Transverse colon (tissue), 4 donors: ENCODE measurements at regions not wholly inside any gene's neighbourhood (a gene's known extent, or its start where the extent isn't known, plus 50 kb on each side); places are given as distances from the start of the nearest gene placed in this dataset.

Source experiments
- DNase-seq: peaks from one replicate; pipeline ENCODE4 v3.0.0-alpha.2; 2019
- H3K27ac ChIP-seq, 4 donors: fragments of 200-600 bp; sonication (generic); 2 replicates each; pipeline ENCODE4 v1.5.1; 2016 to 2018; ENCODE audit warnings: inconsistent platforms in 4 of 4
- H3K27me3 ChIP-seq: fragments of 200-600 bp; sonication (generic); 2 replicates; pipeline ENCODE4 v1.5.1; 2017; ENCODE audit warnings: inconsistent platforms
- H3K36me3 ChIP-seq, 4 donors: fragments of 200-600 bp; sonication (generic); 2 replicates each; pipeline ENCODE4 v1.5.1; 2017 to 2019; ENCODE audit warnings: inconsistent platforms in 4 of 4
- H3K4me1 ChIP-seq, 4 donors: fragments of 200-600 bp; sonication (generic); 2 replicates each; pipeline ENCODE4 v1.5.1; 2017 to 2020; ENCODE audit warnings: inconsistent platforms in 4 of 4
- H3K4me3 ChIP-seq, 4 donors: fragments of 200-600 bp; sonication (generic); 1 replicate in 1 of 4; 2 replicates in 3 of 4; pipeline versions ENCODE4 v1.5.1 to v1.6.1; 2017 to 2019; ENCODE audit warnings: inconsistent platforms in 4 of 4
- H3K9me3 ChIP-seq, 2 donors: fragments of 200-600 bp; sonication (generic); 2 replicates each; pipeline ENCODE4 v1.5.1; 2017 to 2019; ENCODE audit warnings: inconsistent platforms in 2 of 2
- EP300 ChIP-seq: sonication (generic); formaldehyde crosslinking; IDR thresholded peaks from one replicate; pipeline ENCODE4 v1.6.1; 2017; ENCODE audit warnings: antibody characterized with exemption, low read depth
- POLR2A ChIP-seq: fragments of 450-650 bp; IDR thresholded peaks from one replicate; pipeline ENCODE4 v1.6.1; 2016; ENCODE audit warnings: antibody characterized with exemption, mild to moderate bottlenecking, moderate library complexity
- POLR2AphosphoS5 ChIP-seq, 3 donors: sonication (generic); formaldehyde crosslinking; IDR thresholded peaks; one replicate each; pipeline ENCODE4 v1.6.1; 2016; ENCODE audit warnings: antibody characterized with exemption in 3 of 3
- WGBS, 2 donors: methylation state at CpG; one replicate each; pipeline ENCODE4 v1.1.5; 2018; ENCODE audit warnings: low coverage in 1 of 2; 5-methylcytosine and 5-hydroxymethylcytosine counted together
- in situ Hi-C, 4 donors: fragments of 200-750 bp; cut with MboI; loops; one replicate each; pipeline versions ENCODE4 v1.15.0 to v1.15.1; 2017; ENCODE audit warnings: low sequenced_read_pairs in 3 of 4, low pct_ligation_motif_present in 1 of 4, low pct_unique_long_range_greater_than_20kb in 1 of 4
- intact Hi-C: fragments of 100-400 bp; cut with DNase I; formaldehyde crosslinking; loops from one replicate; pipeline ENCODE4 v1.15.1; 2023; ENCODE audit warnings: low total_unique reads
- TF ChIP-seq, protein P1 (sequence below), 5 experiments: fragments of 200-600 bp in 3 of 5; fragments of 450-650 bp in 2 of 5; sonication (generic) in 3 of 5; IDR thresholded peaks; 1 replicate in 2 of 5; 2 replicates in 3 of 5; pipeline ENCODE4 v1.5.1; 2016 to 2017; ENCODE audit warnings: antibody characterized with exemption in 5 of 5, inconsistent platforms in 3 of 5, mild to moderate bottlenecking in 2 of 5, moderate library complexity in 1 of 5

DNA sequence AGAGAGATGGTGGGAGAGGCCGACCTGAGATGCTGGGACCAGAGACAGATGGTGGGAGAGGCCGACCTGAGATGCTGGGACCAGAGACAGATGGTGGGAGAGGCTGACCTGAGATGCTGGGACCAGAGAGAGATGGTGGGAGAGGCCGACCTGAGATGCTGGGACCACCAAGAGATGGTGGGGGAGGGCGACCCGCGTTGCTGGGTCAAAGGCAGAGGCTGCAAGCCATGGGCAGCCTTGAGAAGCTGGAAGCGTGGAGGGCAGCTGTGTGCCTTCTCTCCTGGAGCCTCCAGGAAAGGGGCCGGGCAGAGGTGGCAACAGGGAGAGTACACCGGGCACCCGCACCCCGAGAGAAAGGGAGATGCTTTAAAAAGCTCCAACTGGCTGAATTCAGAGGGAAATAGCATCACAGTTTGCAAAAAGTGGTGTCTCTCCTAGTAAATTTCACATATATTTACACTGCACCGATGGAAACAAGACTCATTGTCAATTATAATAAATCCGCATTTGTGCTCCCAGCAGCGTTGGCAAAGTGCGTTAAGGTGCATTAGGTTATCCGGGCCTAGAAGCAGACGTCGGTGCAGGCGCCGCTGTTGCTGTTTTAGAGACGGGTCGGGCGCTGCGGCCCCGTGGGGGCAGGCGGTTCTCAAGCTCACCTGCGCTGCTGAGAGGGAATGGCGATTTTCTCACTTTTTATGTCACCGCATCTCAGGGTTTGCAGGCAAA is 132.4 kb downstream of the DLL1 start:
- 89 to 91% methylated on average over 17 to 29 of the region's 29 CpGs for WGBS, 2 donors
- no peak for DNase-seq

GRCh38 chr6:170157567-170158218 is 133.2 kb downstream of the DLL1 start:
- 81 to 91% methylated on average over 26 to 28 of the region's 28 CpGs for WGBS, 2 donors
- Histone ChIP-seq H3K4me1 (peaks cover 3 to 7% (median 5%) of the 10 kb centered on the region in 4 donors), H3K27me3 (no peaks in the 10 kb centered on the region), H3K27ac (no peak overlapping the region), H3K9me3 (no peaks in the 10 kb centered on the region), H3K36me3 (no peaks in the 10 kb centered on the region), H3K4me3 (no peak overlapping the region)
- DNase-seq: no peak
- intact Hi-C loops (no loop called here), in situ Hi-C loops (no loop called here)
- no peak for TF ChIP-seq POLR2A
- no peak for TF ChIP-seq EP300
- TF ChIP-seq, protein P1, sequence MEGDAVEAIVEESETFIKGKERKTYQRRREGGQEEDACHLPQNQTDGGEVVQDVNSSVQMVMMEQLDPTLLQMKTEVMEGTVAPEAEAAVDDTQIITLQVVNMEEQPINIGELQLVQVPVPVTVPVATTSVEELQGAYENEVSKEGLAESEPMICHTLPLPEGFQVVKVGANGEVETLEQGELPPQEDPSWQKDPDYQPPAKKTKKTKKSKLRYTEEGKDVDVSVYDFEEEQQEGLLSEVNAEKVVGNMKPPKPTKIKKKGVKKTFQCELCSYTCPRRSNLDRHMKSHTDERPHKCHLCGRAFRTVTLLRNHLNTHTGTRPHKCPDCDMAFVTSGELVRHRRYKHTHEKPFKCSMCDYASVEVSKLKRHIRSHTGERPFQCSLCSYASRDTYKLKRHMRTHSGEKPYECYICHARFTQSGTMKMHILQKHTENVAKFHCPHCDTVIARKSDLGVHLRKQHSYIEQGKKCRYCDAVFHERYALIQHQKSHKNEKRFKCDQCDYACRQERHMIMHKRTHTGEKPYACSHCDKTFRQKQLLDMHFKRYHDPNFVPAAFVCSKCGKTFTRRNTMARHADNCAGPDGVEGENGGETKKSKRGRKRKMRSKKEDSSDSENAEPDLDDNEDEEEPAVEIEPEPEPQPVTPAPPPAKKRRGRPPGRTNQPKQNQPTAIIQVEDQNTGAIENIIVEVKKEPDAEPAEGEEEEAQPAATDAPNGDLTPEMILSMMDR (IDR thresholded peaks at IDR 0.05): no peak
- no peak for TF ChIP-seq POLR2AphosphoS5 (IDR thresholded peaks at IDR 0.05)

More for the DNA sequence above, 132.4 kb downstream of the DLL1 start:
- Histone ChIP-seq H3K27ac (no peak overlapping the region), H3K36me3 (no peaks in the 10 kb centered on the region), H3K4me3 (no peak overlapping the region), H3K9me3 (no peaks in the 10 kb centered on the region), H3K27me3 (no peaks in the 10 kb centered on the region), H3K4me1 (no peaks in the 10 kb centered on the region)
- TF ChIP-seq, protein P1 (IDR thresholded peaks at IDR 0.05): no peak
- TF ChIP-seq EP300: no peak
- TF ChIP-seq POLR2AphosphoS5 (IDR thresholded peaks at IDR 0.05): no peak
- TF ChIP-seq POLR2A: no peak
- in situ Hi-C loops (no loop called here), intact Hi-C loops (no loop called here)

- TF ChIP-seq EP300 (no peak), POLR2A (no peak), POLR2AphosphoS5 (IDR thresholded peaks at IDR 0.05) (no peak)
- TF ChIP-seq, protein P1 (IDR thresholded peaks at IDR 0.05): no peak
Measured at GRCh38 chr6:170156448-170157375, 134.2 kb downstream of the DLL1 start.

More at GRCh38 chr6:170156448-170157375, 134.2 kb downstream of the DLL1 start:
- H3K27me3 ChIP-seq: no peaks in the 10 kb centered on the region
- WGBS, 2 donors: 92% methylated on average over 30 of the region's 34 CpGs; no CpG with 5 or more reads in 1 of the 2 donors
- no peak for DNase-seq
- in situ Hi-C loops (no loop called here), intact Hi-C loops (no loop called here)
- H3K36me3 ChIP-seq: no peaks in the 10 kb centered on the region
- no peak overlapping the region for H3K4me3 ChIP-seq
- H3K9me3 ChIP-seq: no peaks in the 10 kb centered on the region
- H3K27ac ChIP-seq: no peak overlapping the region
- H3K4me1 ChIP-seq: peaks cover 6 to 15% (median 7%) of the 10 kb centered on the region in 4 donors
